Calu3 (cell line): ENCODE measurements at regions not wholly inside any gene's neighbourhood (a gene's known extent, or its start where the extent isn't known, plus 50 kb on each side); places are given as distances from the start of the nearest gene placed in this dataset.

Source experiments
- BruUV-seq: library from RNA; stranded (reverse); fragments of 400-500 nt; replicated peaks from 2 replicates; lab custom pipeline; 2021; lab: Mats Ljungman, UMichigan
- CTCF ChIA-PET: fragments of 300-600 bp; sonication (Branson Sonifier 250); formaldehyde crosslinking; loops from one replicate; lab custom pipeline; 2022; ENCODE audit warnings: antibody characterized with exemption; lab: Charles Lee
- DNase-seq: peaks from one replicate; pipeline ENCODE4 v3.0.0; 2022
- H3K27ac Mint-ChIP-seq: one replicate; pipeline ENCODE4 v1.8.0; 2022; ENCODE audit warnings: mixed read lengths; ENCODE audit not compliant: unreplicated experiment
- H3K27me3 Mint-ChIP-seq: one replicate; pipeline ENCODE4 v1.8.0; 2022; ENCODE audit warnings: mixed read lengths; ENCODE audit not compliant: unreplicated experiment
- H3K36me3 Mint-ChIP-seq: one replicate; pipeline ENCODE4 v1.8.0; 2022; ENCODE audit warnings: mild to moderate bottlenecking, moderate library complexity, mixed read lengths; ENCODE audit not compliant: insufficient read depth, unreplicated experiment
- H3K4me1 Mint-ChIP-seq: one replicate; pipeline ENCODE4 v1.8.0; 2022; ENCODE audit warnings: mild to moderate bottlenecking, low read depth, mixed read lengths; ENCODE audit not compliant: unreplicated experiment
- H3K4me3 Mint-ChIP-seq: one replicate; pipeline ENCODE4 v1.8.0; 2022; ENCODE audit warnings: mild to moderate bottlenecking, low read depth, moderate library complexity, mixed read lengths; ENCODE audit not compliant: unreplicated experiment
- H3K9me3 Mint-ChIP-seq: one replicate; pipeline ENCODE4 v1.8.0; 2022; ENCODE audit warnings: low read depth, mixed read lengths; ENCODE audit not compliant: unreplicated experiment
- intact Hi-C: fragments of 100-400 bp; cut with micrococcal nuclease; formaldehyde crosslinking; loops from one replicate; pipeline ENCODE4 v1.10.0; 2022; ENCODE audit not compliant: unreplicated experiment
- TF ChIP-seq, protein P1 (sequence below): fragments of 200-600 bp; IDR thresholded peaks from one replicate; pipeline ENCODE4 v1.8.0; 2022; ENCODE audit warnings: antibody characterized with exemption; ENCODE audit not compliant: unreplicated experiment

DNA sequence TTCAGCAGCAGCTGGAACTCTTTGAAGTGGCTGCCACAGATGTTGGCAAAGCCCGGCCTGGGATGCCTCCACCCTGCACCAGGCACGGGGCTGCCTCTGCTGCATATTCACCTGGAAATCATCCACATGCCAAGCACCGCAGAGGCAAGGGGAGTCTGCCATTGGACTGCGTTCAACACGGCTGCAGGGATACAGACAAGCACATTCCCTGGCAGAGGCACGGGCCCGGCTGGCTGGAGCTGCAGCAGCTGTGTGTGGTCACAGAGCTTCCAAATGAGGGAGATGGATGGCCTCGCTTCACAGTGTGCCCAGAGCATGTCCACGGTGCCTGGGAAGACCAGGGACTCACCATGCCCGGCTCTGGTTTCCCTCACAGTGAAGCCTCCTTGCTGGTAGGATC is 1378.9 kb downstream of the TBC1D22A start:
- no TSS peak for BruUV-seq
- H3K27me3 Mint-ChIP-seq, result no peaks in the 10 kb centered on the region
- H3K9me3 Mint-ChIP-seq, result peaks cover 26% of the 10 kb centered on the region
- no peaks in the 10 kb centered on the region for H3K36me3 Mint-ChIP-seq
- DNase-seq, result no peak
- intact Hi-C loops, result no loop called here
- no peaks in the 10 kb centered on the region for H3K4me1 Mint-ChIP-seq
- H3K4me3 Mint-ChIP-seq, result no peak overlapping the region
- CTCF ChIA-PET, result no interaction called here
- no peak overlapping the region for H3K27ac Mint-ChIP-seq
- TF ChIP-seq, protein P1, sequence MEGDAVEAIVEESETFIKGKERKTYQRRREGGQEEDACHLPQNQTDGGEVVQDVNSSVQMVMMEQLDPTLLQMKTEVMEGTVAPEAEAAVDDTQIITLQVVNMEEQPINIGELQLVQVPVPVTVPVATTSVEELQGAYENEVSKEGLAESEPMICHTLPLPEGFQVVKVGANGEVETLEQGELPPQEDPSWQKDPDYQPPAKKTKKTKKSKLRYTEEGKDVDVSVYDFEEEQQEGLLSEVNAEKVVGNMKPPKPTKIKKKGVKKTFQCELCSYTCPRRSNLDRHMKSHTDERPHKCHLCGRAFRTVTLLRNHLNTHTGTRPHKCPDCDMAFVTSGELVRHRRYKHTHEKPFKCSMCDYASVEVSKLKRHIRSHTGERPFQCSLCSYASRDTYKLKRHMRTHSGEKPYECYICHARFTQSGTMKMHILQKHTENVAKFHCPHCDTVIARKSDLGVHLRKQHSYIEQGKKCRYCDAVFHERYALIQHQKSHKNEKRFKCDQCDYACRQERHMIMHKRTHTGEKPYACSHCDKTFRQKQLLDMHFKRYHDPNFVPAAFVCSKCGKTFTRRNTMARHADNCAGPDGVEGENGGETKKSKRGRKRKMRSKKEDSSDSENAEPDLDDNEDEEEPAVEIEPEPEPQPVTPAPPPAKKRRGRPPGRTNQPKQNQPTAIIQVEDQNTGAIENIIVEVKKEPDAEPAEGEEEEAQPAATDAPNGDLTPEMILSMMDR, result no peak

DNA sequence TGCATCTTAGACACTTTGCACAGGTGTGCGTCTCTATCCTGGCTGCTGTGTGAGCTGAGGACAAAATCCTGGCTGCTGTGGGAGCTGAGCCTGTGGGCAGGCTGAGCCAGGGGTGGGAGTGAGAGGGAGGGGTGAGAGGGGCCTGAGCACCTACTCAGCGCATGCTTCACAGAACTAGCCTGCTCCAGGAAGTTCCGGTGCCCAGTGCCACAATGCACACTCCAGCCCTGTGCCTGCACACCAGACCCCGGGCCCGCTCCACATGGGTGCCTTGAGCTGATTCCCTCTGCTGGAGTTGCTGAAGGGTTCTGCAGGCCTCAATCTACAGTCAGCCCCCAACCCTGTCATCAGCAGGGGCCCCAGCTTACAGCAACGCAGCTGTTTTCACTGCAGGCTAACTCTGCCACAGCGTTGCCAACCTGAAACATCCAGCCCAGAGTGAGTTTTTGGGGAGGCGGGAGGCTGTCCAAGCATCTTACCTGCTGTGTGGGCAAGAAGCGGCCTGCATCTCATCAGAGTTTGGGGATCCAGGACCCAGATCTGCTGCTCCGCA is 1377.9 kb downstream of the TBC1D22A start:
- no peak overlapping the region for H3K27ac Mint-ChIP-seq
- TF ChIP-seq, protein P1, result no peak
- H3K36me3 Mint-ChIP-seq, result no peaks in the 10 kb centered on the region
- peaks cover 30% of the 10 kb centered on the region for H3K9me3 Mint-ChIP-seq
- CTCF ChIA-PET, result no interaction called here
- H3K4me1 Mint-ChIP-seq, result no peaks in the 10 kb centered on the region
- DNase-seq, result no peak
- H3K4me3 Mint-ChIP-seq, result no peak overlapping the region
- intact Hi-C loops, result no loop called here
- H3K27me3 Mint-ChIP-seq, result no peaks in the 10 kb centered on the region
- BruUV-seq, result no TSS peak

DNA sequence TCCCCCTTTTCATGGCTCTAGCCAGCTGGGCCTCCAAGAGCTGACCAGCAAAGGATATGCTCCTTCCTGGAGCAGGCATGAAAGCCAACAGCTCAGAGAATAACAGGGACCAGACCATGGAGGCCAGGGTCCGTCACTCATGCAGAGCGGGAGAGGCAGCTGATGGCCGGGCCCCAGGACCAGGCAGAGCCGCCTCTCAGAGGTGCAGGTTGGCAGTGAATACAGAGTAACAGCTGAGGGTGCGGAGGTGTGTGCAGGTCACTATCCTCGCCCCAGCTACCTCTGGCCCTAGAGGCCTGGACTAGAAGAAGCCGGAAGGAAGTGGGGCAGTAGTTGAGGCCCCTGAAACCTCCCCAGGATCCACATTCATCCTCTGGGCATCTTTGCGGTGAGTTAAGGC is 1377.3 kb downstream of the TBC1D22A start:
- TF ChIP-seq, protein P1, result no peak
- no peaks in the 10 kb centered on the region for H3K36me3 Mint-ChIP-seq
- intact Hi-C loops, result no loop called here
- H3K27ac Mint-ChIP-seq, result no peak overlapping the region
- BruUV-seq, result no TSS peak
- no peaks in the 10 kb centered on the region for H3K4me1 Mint-ChIP-seq
- peaks cover 28% of the 10 kb centered on the region for H3K9me3 Mint-ChIP-seq
- CTCF ChIA-PET, result no interaction called here
- no peak overlapping the region for H3K4me3 Mint-ChIP-seq
- no peak for DNase-seq
- no peaks in the 10 kb centered on the region for H3K27me3 Mint-ChIP-seq

DNA sequence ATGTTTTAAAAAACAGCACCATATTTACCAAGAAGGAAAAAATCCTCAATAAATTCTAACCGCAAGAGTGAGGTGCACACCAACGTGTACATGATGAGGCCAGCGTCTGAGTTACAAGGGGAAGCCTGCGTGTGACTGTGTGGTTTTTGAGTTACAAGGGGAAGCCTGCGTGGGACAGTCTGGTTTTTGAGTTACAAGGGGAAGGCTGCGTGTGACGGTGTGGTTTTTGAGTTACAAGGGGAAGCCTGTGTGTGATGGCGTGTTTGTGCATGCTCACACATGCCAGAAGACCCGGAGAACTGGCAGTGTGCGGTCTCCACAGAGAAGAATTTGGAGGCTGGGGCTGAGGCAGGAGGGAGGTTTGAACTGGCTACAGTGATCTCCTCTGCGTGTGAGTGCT is 1376.4 kb downstream of the TBC1D22A start:
- Mint-ChIP-seq H3K9me3 (peaks cover 24% of the 10 kb centered on the region), H3K4me3 (no peak overlapping the region), H3K27ac (no peak overlapping the region), H3K27me3 (no peaks in the 10 kb centered on the region), H3K4me1 (no peaks in the 10 kb centered on the region), H3K36me3 (no peaks in the 10 kb centered on the region)
- no TSS peak for BruUV-seq
- TF ChIP-seq, protein P1, result no peak
- CTCF ChIA-PET, result no interaction called here
- no peak for DNase-seq
- intact Hi-C loops, result no loop called here
